ENCODE measurements at regions not wholly inside any gene's neighbourhood (a gene's known extent, or its start where the extent isn't known, plus 50 kb on each side); places are given as distances from the start of the nearest gene placed in this dataset.

- intact Hi-C loops (cut with DNase I) = no loop called here
- H3K36me3 ChIP-seq = no peaks in the 10 kb centered on the region
- no peaks in the 10 kb centered on the region for H3K27me3 ChIP-seq
- H3K4me3 ChIP-seq = no peak overlapping the region
- H3K4me1 ChIP-seq = no peaks in the 10 kb centered on the region
- H3K9me3 ChIP-seq = no peaks in the 10 kb centered on the region
- H3K27ac ChIP-seq = no peak overlapping the region
- TF ChIP-seq CTCF (IDR thresholded peaks at IDR 0.05) = no peak
- no peak for DNase-seq (ENCODE audit: low spot score in 2 of 2)
Measured at GRCh38 chr9:119712325-119712724, 343.1 kb upstream of the BRINP1 start.

- Histone ChIP-seq H3K36me3 (no peaks in the 10 kb centered on the region), H3K27me3 (no peaks in the 10 kb centered on the region), H3K4me1 (no peaks in the 10 kb centered on the region), H3K4me3 (no peak overlapping the region), H3K9me3 (no peaks in the 10 kb centered on the region), H3K27ac (no peak overlapping the region)
- intact Hi-C loops (cut with DNase I) = no loop called here
- no peak for DNase-seq (ENCODE audit: low spot score in 2 of 2)
- TF ChIP-seq CTCF (IDR thresholded peaks at IDR 0.05) = no peak
Measured at GRCh38 chr9:119709431-119709830, 340.2 kb upstream of the BRINP1 start.

- intact Hi-C loops (cut with DNase I) = no loop called here
- DNase-seq (ENCODE audit: low spot score in 2 of 2) = no peak
Measured at GRCh38 chr9:119707228-119707845, 338.1 kb upstream of the BRINP1 start.

GRCh38 chr9:119701651-119702050 lies 332.4 kb upstream of the BRINP1 start:
- no peak for DNase-seq (ENCODE audit: low spot score in 2 of 2)
- intact Hi-C loops (cut with DNase I) = no loop called here
- Histone ChIP-seq H3K4me3 (no peak overlapping the region), H3K27me3 (no peaks in the 10 kb centered on the region), H3K9me3 (no peaks in the 10 kb centered on the region), H3K36me3 (no peaks in the 10 kb centered on the region), H3K4me1 (no peaks in the 10 kb centered on the region), H3K27ac (no peak overlapping the region)
- no peak for TF ChIP-seq CTCF (IDR thresholded peaks at IDR 0.05)

More at GRCh38 chr9:119707228-119707845, 338.1 kb upstream of the BRINP1 start:
- Histone ChIP-seq H3K9me3 (no peaks in the 10 kb centered on the region), H3K4me3 (no peak overlapping the region), H3K27ac (no peak overlapping the region), H3K36me3 (no peaks in the 10 kb centered on the region), H3K27me3 (no peaks in the 10 kb centered on the region), H3K4me1 (no peaks in the 10 kb centered on the region)
- TF ChIP-seq CTCF (IDR thresholded peaks at IDR 0.05) = no peak

GRCh38 chr9:119698535-119698934 lies 329.3 kb upstream of the BRINP1 start:
- no peak overlapping the region for H3K27ac ChIP-seq
- no peaks in the 10 kb centered on the region for H3K4me1 ChIP-seq
- intact Hi-C loops (cut with DNase I) = no loop called here
- no peak overlapping the region for H3K4me3 ChIP-seq
- no peaks in the 10 kb centered on the region for H3K36me3 ChIP-seq
- no peak for DNase-seq (ENCODE audit: low spot score in 2 of 2)
- TF ChIP-seq CTCF (IDR thresholded peaks at IDR 0.05) = no peak
- H3K9me3 ChIP-seq = no peaks in the 10 kb centered on the region
- no peaks in the 10 kb centered on the region for H3K27me3 ChIP-seq

- intact Hi-C loops (cut with DNase I) = no loop called here
- no peak overlapping the region for H3K27ac ChIP-seq
- no peak for DNase-seq (ENCODE audit: low spot score in 2 of 2)
- H3K9me3 ChIP-seq = no peaks in the 10 kb centered on the region
- H3K27me3 ChIP-seq = no peaks in the 10 kb centered on the region
- TF ChIP-seq CTCF (IDR thresholded peaks at IDR 0.05) = no peak
- H3K36me3 ChIP-seq = no peaks in the 10 kb centered on the region
- no peaks in the 10 kb centered on the region for H3K4me1 ChIP-seq
- H3K4me3 ChIP-seq = no peak overlapping the region
Measured at GRCh38 chr9:119697996-119698395, 328.8 kb upstream of the BRINP1 start.

All from ascending aorta (tissue), 2 donors.